Activated CD8-positive, alpha-beta memory T cell treated with anti-CD3 and anti-CD28 coated beads for 48 hours (primary cell): ENCODE measurements at regions not wholly inside any gene's neighbourhood (a gene's known extent, or its start where the extent isn't known, plus 50 kb on each side); places are given as distances from the start of the nearest gene placed in this dataset.
"Not testable (repeated sequence)": the region's sequence is repeated elsewhere in the genome, so short reads cannot be mapped to it uniquely, and the experiment has no call there.

Experiments
- DNase-seq, 3 experiments: peaks; one replicate each; pipeline ENCODE4 v3.0.0-alpha.2; 2020; ENCODE audit warnings: low read depth in 2 of 3, low spot score in 2 of 3

- no peak for DNase-seq
These were observed 475.5 kb upstream of the ACO1 start for GRCh38 chr9:31908891-31909480.

GRCh38 chr9:31912636-31913035 is 471.8 kb upstream of the ACO1 start:
- DNase-seq, result no peak

- no peak for DNase-seq
These were observed 467.7 kb upstream of the ACO1 start for GRCh38 chr9:31916591-31917241.

GRCh38 chr9:31937737-31938136 is 446.7 kb upstream of the ACO1 start:
- not testable (repeated sequence) for DNase-seq

GRCh38 chr9:31950756-31951155 is 433.7 kb upstream of the ACO1 start:
- DNase-seq, result no peak

- no peak for DNase-seq
These were observed 425.9 kb upstream of the ACO1 start for GRCh38 chr9:31958572-31958971.

- DNase-seq, result no peak
These were observed 414.9 kb upstream of the ACO1 start for GRCh38 chr9:31969552-31969951.

- DNase-seq, result no peak
These were observed 400.5 kb upstream of the ACO1 start for GRCh38 chr9:31983895-31984294.

- DNase-seq, result no peak
These were observed 388.1 kb upstream of the ACO1 start for GRCh38 chr9:31996331-31996730.

GRCh38 chr9:32004431-32005076 is 379.9 kb upstream of the ACO1 start:
- DNase-seq, result no peak

- no peak for DNase-seq
These were observed 374.1 kb upstream of the ACO1 start for GRCh38 chr9:32010322-32010721.

GRCh38 chr9:32011049-32011448 is 373.4 kb upstream of the ACO1 start:
- no peak for DNase-seq

- no peak for DNase-seq
These were observed 368.6 kb upstream of the ACO1 start for GRCh38 chr9:32015795-32016194.

GRCh38 chr9:32045513-32045912 is 338.9 kb upstream of the ACO1 start:
- DNase-seq, result no peak

GRCh38 chr9:32067261-32067660 is 317.2 kb upstream of the ACO1 start:
- no peak for DNase-seq

- DNase-seq, result no peak
These were observed 315.2 kb upstream of the ACO1 start for GRCh38 chr9:32069169-32069813.

- no peak for DNase-seq
These were observed 314.5 kb upstream of the ACO1 start for GRCh38 chr9:32069969-32070368.

- no peak for DNase-seq
These were observed 311.9 kb upstream of the ACO1 start for GRCh38 chr9:32072570-32072969.

GRCh38 chr9:32092031-32092430 is 292.4 kb upstream of the ACO1 start:
- DNase-seq, result no peak

GRCh38 chr9:32117291-32117690 is 267.2 kb upstream of the ACO1 start:
- DNase-seq, result no peak

GRCh38 chr9:32128546-32128945 is 255.9 kb upstream of the ACO1 start:
- no peak for DNase-seq

- not testable (repeated sequence) for DNase-seq
These were observed 253.7 kb upstream of the ACO1 start for GRCh38 chr9:32130709-32131108.
